Trophoblast cell (in vitro differentiated cells and primary cell): ENCODE measurements at regions not wholly inside any gene's neighbourhood (a gene's known extent, or its start where the extent isn't known, plus 50 kb on each side); places are given as distances from the start of the nearest gene placed in this dataset.
A peak's percentile ranks its signal among the peaks of the same experiment; 100 is the strongest.

ENCODE experiments used
- DNase-seq, 2 donors: peaks; one replicate each; pipeline ENCODE4 v3.0.0-alpha.2; 2016
- H2AFZ ChIP-seq: 2 replicates; pipeline ENCODE4 v1.6.1; 2013; ENCODE audit warnings: low read length, moderate library complexity, mild to moderate bottlenecking; ENCODE audit not compliant: insufficient read depth, poor library complexity
- H2AK5ac ChIP-seq: 2 replicates; pipeline ENCODE4 v1.6.1; 2013; ENCODE audit warnings: mild to moderate bottlenecking, low read length
- H2BK120ac ChIP-seq: 2 replicates; pipeline ENCODE4 v1.6.1; 2013; ENCODE audit warnings: low read length, mild to moderate bottlenecking, moderate library complexity; ENCODE audit not compliant: insufficient read depth, poor library complexity
- H2BK12ac ChIP-seq: 2 replicates; pipeline ENCODE4 v1.6.1; 2013; ENCODE audit warnings: mild to moderate bottlenecking, low read length, moderate library complexity
- H2BK5ac ChIP-seq: 2 replicates; pipeline ENCODE4 v1.6.1; 2013; ENCODE audit warnings: low read length, low read depth, moderate library complexity, mild to moderate bottlenecking; ENCODE audit not compliant: poor library complexity
- H3K14ac ChIP-seq: 2 replicates; pipeline ENCODE4 v1.6.1; 2013; ENCODE audit warnings: mild to moderate bottlenecking, low read length
- H3K18ac ChIP-seq: 2 replicates; pipeline ENCODE4 v1.6.1; 2013; ENCODE audit warnings: mild to moderate bottlenecking, low read length
- H3K23ac ChIP-seq: 2 replicates; pipeline ENCODE4 v1.6.1; 2013; ENCODE audit warnings: low read length
- H3K27ac ChIP-seq: 2 replicates; pipeline ENCODE4 v1.5.1; 2013; ENCODE audit warnings: low read depth, mild to moderate bottlenecking, inconsistent platforms, low read length, moderate library complexity
- H3K27me3 ChIP-seq: 2 replicates; pipeline ENCODE4 v1.6.1; 2013; ENCODE audit warnings: inconsistent platforms, mild to moderate bottlenecking, low read length, moderate library complexity; ENCODE audit not compliant: insufficient read depth
- H3K36me3 ChIP-seq, 2 experiments: 1 replicate in 1 of 2; 2 replicates in 1 of 2; pipeline ENCODE4 v1.6.1; 2013; ENCODE audit warnings: low read length in 2 of 2, mild to moderate bottlenecking in 2 of 2, moderate library complexity in 1 of 2; ENCODE audit not compliant: insufficient read depth in 2 of 2, control insufficient read depth in 1 of 2
- H3K4ac ChIP-seq: 2 replicates; pipeline ENCODE4 v1.6.1; 2013; ENCODE audit warnings: low read depth, mild to moderate bottlenecking, low read length, moderate library complexity
- H3K4me1 ChIP-seq, 2 experiments: 1 replicate in 1 of 2; 2 replicates in 1 of 2; pipeline ENCODE4 v1.6.1; 2013; ENCODE audit warnings: low read length in 2 of 2, mild to moderate bottlenecking in 2 of 2, moderate library complexity in 1 of 2; ENCODE audit not compliant: insufficient read depth in 2 of 2, control insufficient read depth in 1 of 2
- H3K4me2 ChIP-seq: 2 replicates; pipeline ENCODE4 v1.6.1; 2013; ENCODE audit warnings: inconsistent platforms, mild to moderate bottlenecking, low read length, moderate library complexity
- H3K4me3 ChIP-seq: 2 replicates; pipeline ENCODE4 v1.5.1; 2013; ENCODE audit warnings: mild to moderate bottlenecking, low read depth, low read length, inconsistent platforms
- H3K79me1 ChIP-seq: one replicate; pipeline ENCODE4 v1.6.1; 2013; ENCODE audit warnings: low read length
- H3K79me2 ChIP-seq: 2 replicates; pipeline ENCODE4 v1.6.1; 2013; ENCODE audit warnings: low read length, mild to moderate bottlenecking; ENCODE audit not compliant: control insufficient read depth, insufficient read depth, poor library complexity
- H3K9ac ChIP-seq: 2 replicates; pipeline ENCODE4 v1.6.1; 2013; ENCODE audit warnings: mild to moderate bottlenecking, low read length
- H3K9me3 ChIP-seq: 2 replicates; pipeline ENCODE4 v1.6.1; 2013; ENCODE audit warnings: low read depth, mild to moderate bottlenecking, control low read depth, inconsistent platforms, low read length; ENCODE audit not compliant: insufficient read depth
- H4K12ac ChIP-seq: 2 replicates; pipeline ENCODE4 v1.6.1; 2013; ENCODE audit warnings: low read depth, mild to moderate bottlenecking, low read length, moderate library complexity
- H4K8ac ChIP-seq: 2 replicates; pipeline ENCODE4 v1.6.1; 2013; ENCODE audit warnings: low read depth, mild to moderate bottlenecking, low read length, moderate library complexity
- H4K91ac ChIP-seq: one replicate; pipeline ENCODE4 v1.6.1; 2013; ENCODE audit warnings: low read depth, mild to moderate bottlenecking, low read length, moderate library complexity
- WGBS: extraction: QIAGEN DNeasy Blood & Tissue Kit; methylation state at CpG from one replicate; pipeline ENCODE4 v1.1.7; 2013; ENCODE audit warnings: missing lambda C conversion rate; ENCODE audit not compliant: insufficient read length, insufficient coverage; ENCODE audit errors: extremely low coverage; 5-methylcytosine and 5-hydroxymethylcytosine counted together

GRCh38 chr2:188664416-188664815, 309.8 kb upstream of the COL3A1 start:
- no peak overlapping the region for H2AFZ ChIP-seq
- H3K27ac ChIP-seq = peak overlapping the region; percentile 23
- no peak overlapping the region for H3K4me3 ChIP-seq
- no peaks in the 10 kb centered on the region for H3K27me3 ChIP-seq
- peak overlapping the region; percentile 66 for H3K14ac ChIP-seq
- no CpG with 5 or more reads among the region's 2 CpGs for WGBS
- peak overlapping the region; percentile 13 for H4K8ac ChIP-seq
- H3K4me2 ChIP-seq = no peak overlapping the region
- no peaks in the 10 kb centered on the region for H3K9me3 ChIP-seq
- peaks cover 0 to 8% of the 10 kb centered on the region in 2 experiments for H3K4me1 ChIP-seq
- peak overlapping the region; percentile 81 for H4K91ac ChIP-seq
- peak overlapping the region; percentile 52 for H3K4ac ChIP-seq
- DNase-seq = no peak
- H3K79me2 ChIP-seq = no peaks in the 10 kb centered on the region
- H2AK5ac ChIP-seq = no peak overlapping the region
- H4K12ac ChIP-seq = no peak overlapping the region
- H3K36me3 ChIP-seq = no peaks in the 10 kb centered on the region
- H2BK5ac ChIP-seq = peak overlapping the region; percentile 79
- no peak overlapping the region for H3K23ac ChIP-seq
- H3K18ac ChIP-seq = no peak overlapping the region
- no peak overlapping the region for H3K9ac ChIP-seq
- H2BK120ac ChIP-seq = peak overlapping the region; percentile 76
- peak overlapping the region; percentile 90 for H2BK12ac ChIP-seq
- peaks cover 8% of the 10 kb centered on the region for H3K79me1 ChIP-seq

GRCh38 chr2:188664951-188665595, 309.1 kb upstream of the COL3A1 start:
- Histone ChIP-seq H3K23ac (no peak overlapping the region), H3K4me3 (no peak overlapping the region), H2AK5ac (no peak overlapping the region), H3K4me1 (peaks cover 0 to 8% of the 10 kb centered on the region in 2 experiments), H3K9me3 (no peaks in the 10 kb centered on the region), H2AFZ (no peak overlapping the region), H3K18ac (no peak overlapping the region), H2BK5ac (no peak overlapping the region), H2BK12ac (no peak overlapping the region), H3K79me1 (peaks cover 8% of the 10 kb centered on the region), H4K12ac (no peak overlapping the region), H3K4me2 (no peak overlapping the region), H3K9ac (no peak overlapping the region), H4K91ac (no peak overlapping the region), H3K36me3 (no peaks in the 10 kb centered on the region), H3K14ac (no peak overlapping the region), H3K79me2 (no peaks in the 10 kb centered on the region), H2BK120ac (no peak overlapping the region), H3K27me3 (no peaks in the 10 kb centered on the region), H3K27ac (peak overlapping the region; percentile 1), H3K4ac (no peak overlapping the region), H4K8ac (no peak overlapping the region)
- DNase-seq = peak; percentile 4 to 66
- WGBS = no CpG with 5 or more reads among the region's 3 CpGs

- H2AK5ac ChIP-seq = no peak overlapping the region
- no peak overlapping the region for H4K12ac ChIP-seq
- H2BK5ac ChIP-seq = no peak overlapping the region
- no peaks in the 10 kb centered on the region for H3K79me2 ChIP-seq
- H4K91ac ChIP-seq = peak overlapping the region; percentile 87
- H3K27ac ChIP-seq = peak overlapping the region; percentile 41
- H4K8ac ChIP-seq = no peak overlapping the region
- no peaks in the 10 kb centered on the region for H3K27me3 ChIP-seq
- no peaks in the 10 kb centered on the region for H3K36me3 ChIP-seq
- H2BK120ac ChIP-seq = no peak overlapping the region
- no peaks in the 10 kb centered on the region for H3K9me3 ChIP-seq
- H3K4me2 ChIP-seq = no peak overlapping the region
- H2BK12ac ChIP-seq = no peak overlapping the region
- no peak overlapping the region for H3K23ac ChIP-seq
- no peak overlapping the region for H2AFZ ChIP-seq
- H3K9ac ChIP-seq = no peak overlapping the region
- no peak overlapping the region for H3K18ac ChIP-seq
- H3K14ac ChIP-seq = no peak overlapping the region
- no peak overlapping the region for H3K4ac ChIP-seq
- H3K79me1 ChIP-seq = peaks cover 8% of the 10 kb centered on the region
- no peak overlapping the region for H3K4me3 ChIP-seq
- H3K4me1 ChIP-seq = peaks cover 0 to 8% of the 10 kb centered on the region in 2 experiments
- DNase-seq = no peak
Measured at GRCh38 chr2:188665727-188666304, 308.4 kb upstream of the COL3A1 start.

DNA sequence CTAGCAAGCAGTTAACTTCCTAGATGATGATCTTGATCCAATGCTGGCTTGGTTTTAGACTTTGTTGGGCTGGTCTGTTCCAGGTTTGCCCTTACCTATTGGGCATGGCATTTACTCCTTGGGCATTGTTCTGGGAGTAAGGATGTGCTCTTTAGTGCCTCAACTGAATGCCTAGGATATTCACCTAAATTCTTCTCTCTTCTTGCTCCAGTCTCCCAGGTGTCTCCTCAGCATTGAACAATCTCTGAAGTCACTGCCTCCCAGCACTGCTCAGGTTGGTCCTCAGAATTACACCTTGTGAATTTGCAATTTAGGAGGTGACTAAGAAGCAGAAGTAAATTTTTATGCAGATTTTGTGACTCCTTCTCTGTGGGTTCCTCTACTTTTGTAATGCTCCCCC, 307.7 kb upstream of the COL3A1 start:
- no peak for DNase-seq
- H2BK5ac ChIP-seq = no peak overlapping the region
- H2BK12ac ChIP-seq = peak overlapping the region; percentile 99
- H3K4me1 ChIP-seq = peaks cover 0 to 8% of the 10 kb centered on the region in 2 experiments
- no peak overlapping the region for H3K4me2 ChIP-seq
- peak overlapping the region; percentile 45 for H4K91ac ChIP-seq
- H3K14ac ChIP-seq = no peak overlapping the region
- no peak overlapping the region for H3K4ac ChIP-seq
- H3K27ac ChIP-seq = no peak overlapping the region
- no peak overlapping the region for H3K18ac ChIP-seq
- no peak overlapping the region for H4K8ac ChIP-seq
- no peak overlapping the region for H3K9ac ChIP-seq
- H3K36me3 ChIP-seq = no peaks in the 10 kb centered on the region
- no peak overlapping the region for H2AFZ ChIP-seq
- H3K9me3 ChIP-seq = no peaks in the 10 kb centered on the region
- no peaks in the 10 kb centered on the region for H3K79me2 ChIP-seq
- peak overlapping the region; percentile 16 for H2BK120ac ChIP-seq
- H3K23ac ChIP-seq = no peak overlapping the region
- H3K4me3 ChIP-seq = no peak overlapping the region
- H4K12ac ChIP-seq = no peak overlapping the region
- peaks cover 8% of the 10 kb centered on the region for H3K79me1 ChIP-seq
- H2AK5ac ChIP-seq = no peak overlapping the region
- no peaks in the 10 kb centered on the region for H3K27me3 ChIP-seq
